ENCODE measurements at regions not wholly inside any gene's neighbourhood (a gene's known extent, or its start where the extent isn't known, plus 50 kb on each side); places are given as distances from the start of the nearest gene placed in this dataset.

DNA sequence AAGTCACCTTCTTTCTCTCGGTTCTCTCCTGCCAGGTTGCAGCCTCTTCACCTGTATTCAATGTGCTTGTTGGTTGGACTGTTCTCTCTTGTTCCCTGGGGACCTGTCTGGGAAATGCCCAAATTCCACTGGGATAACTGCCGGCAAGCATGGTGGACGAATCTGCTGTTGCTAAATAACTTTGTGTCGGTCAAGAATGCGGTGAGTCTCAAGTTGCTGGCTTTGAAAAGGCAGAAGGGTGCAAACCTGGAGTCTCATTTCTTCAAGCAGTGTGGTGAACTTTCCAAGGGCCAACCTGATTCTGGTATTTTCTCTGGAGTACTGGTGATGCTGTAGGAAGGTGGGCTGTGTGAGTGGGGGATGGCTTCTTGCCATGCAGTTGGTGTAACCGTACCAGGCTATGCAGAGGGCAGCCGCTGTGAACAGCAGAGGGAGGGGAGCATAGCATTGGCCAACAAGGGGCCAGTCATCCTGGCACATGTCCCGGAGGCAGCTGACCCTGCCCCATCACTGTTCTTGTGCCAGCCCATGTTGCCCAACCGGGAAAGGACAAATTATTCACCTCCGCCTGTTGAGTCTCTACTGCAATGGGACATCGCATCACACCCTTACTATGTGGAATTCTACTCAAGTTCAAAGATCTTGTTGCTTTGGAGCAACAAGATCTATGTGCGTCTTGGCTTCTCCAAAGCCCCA lies 88.1 kb upstream of the SEC11C start:
- TF ChIP-seq, protein P1, sequence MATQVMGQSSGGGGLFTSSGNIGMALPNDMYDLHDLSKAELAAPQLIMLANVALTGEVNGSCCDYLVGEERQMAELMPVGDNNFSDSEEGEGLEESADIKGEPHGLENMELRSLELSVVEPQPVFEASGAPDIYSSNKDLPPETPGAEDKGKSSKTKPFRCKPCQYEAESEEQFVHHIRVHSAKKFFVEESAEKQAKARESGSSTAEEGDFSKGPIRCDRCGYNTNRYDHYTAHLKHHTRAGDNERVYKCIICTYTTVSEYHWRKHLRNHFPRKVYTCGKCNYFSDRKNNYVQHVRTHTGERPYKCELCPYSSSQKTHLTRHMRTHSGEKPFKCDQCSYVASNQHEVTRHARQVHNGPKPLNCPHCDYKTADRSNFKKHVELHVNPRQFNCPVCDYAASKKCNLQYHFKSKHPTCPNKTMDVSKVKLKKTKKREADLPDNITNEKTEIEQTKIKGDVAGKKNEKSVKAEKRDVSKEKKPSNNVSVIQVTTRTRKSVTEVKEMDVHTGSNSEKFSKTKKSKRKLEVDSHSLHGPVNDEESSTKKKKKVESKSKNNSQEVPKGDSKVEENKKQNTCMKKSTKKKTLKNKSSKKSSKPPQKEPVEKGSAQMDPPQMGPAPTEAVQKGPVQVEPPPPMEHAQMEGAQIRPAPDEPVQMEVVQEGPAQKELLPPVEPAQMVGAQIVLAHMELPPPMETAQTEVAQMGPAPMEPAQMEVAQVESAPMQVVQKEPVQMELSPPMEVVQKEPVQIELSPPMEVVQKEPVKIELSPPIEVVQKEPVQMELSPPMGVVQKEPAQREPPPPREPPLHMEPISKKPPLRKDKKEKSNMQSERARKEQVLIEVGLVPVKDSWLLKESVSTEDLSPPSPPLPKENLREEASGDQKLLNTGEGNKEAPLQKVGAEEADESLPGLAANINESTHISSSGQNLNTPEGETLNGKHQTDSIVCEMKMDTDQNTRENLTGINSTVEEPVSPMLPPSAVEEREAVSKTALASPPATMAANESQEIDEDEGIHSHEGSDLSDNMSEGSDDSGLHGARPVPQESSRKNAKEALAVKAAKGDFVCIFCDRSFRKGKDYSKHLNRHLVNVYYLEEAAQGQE (IDR thresholded peaks at IDR 0.05; ENCODE audit: borderline replicate concordance): no peak
- TF ChIP-seq, protein P1 (CRISPR knock-in tag; IDR thresholded peaks at IDR 0.05; ENCODE audit: low read depth): no peak
- TF ChIP-seq EGR1 (conservative IDR thresholded peaks at IDR 0.05) (no peak), POU5F1 (IDR thresholded peaks at IDR 0.05; ENCODE audit: borderline replicate concordance, low read depth, low read length, partially characterized antibody) (no peak), POLR2AphosphoS5 (IDR thresholded peaks at IDR 0.05; ENCODE audit: control insufficient read depth, insufficient read depth, low read depth, low read length) (no peak), ZKSCAN1 (IDR thresholded peaks at IDR 0.05; ENCODE audit: low read depth, low read length) (no peak), MAZ (CRISPR knock-in tag; conservative IDR thresholded peaks at IDR 0.05 in 1 of 2, IDR thresholded peaks at IDR 0.05 in 1 of 2) (no peak), BHLHE40 (IDR thresholded peaks at IDR 0.05; ENCODE audit: low read length) (no peak), ZNF239 (CRISPR knock-in tag; IDR thresholded peaks at IDR 0.05) (no peak)
- TF ChIP-seq, protein P2, sequence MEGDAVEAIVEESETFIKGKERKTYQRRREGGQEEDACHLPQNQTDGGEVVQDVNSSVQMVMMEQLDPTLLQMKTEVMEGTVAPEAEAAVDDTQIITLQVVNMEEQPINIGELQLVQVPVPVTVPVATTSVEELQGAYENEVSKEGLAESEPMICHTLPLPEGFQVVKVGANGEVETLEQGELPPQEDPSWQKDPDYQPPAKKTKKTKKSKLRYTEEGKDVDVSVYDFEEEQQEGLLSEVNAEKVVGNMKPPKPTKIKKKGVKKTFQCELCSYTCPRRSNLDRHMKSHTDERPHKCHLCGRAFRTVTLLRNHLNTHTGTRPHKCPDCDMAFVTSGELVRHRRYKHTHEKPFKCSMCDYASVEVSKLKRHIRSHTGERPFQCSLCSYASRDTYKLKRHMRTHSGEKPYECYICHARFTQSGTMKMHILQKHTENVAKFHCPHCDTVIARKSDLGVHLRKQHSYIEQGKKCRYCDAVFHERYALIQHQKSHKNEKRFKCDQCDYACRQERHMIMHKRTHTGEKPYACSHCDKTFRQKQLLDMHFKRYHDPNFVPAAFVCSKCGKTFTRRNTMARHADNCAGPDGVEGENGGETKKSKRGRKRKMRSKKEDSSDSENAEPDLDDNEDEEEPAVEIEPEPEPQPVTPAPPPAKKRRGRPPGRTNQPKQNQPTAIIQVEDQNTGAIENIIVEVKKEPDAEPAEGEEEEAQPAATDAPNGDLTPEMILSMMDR (IDR thresholded peaks at IDR 0.05 in 2 of 3, conservative IDR thresholded peaks at IDR 0.05 in 1 of 3; ENCODE audit: insufficient read depth in 2 of 3, low read depth in 1 of 3, low read length in 3 of 3): no peak
- TF ChIP-seq, protein P3, sequence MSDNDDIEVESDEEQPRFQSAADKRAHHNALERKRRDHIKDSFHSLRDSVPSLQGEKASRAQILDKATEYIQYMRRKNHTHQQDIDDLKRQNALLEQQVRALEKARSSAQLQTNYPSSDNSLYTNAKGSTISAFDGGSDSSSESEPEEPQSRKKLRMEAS (CRISPR knock-in tag; IDR thresholded peaks at IDR 0.05): no peak
